ENCODE measurements at regions not wholly inside any gene's neighbourhood (a gene's known extent, or its start where the extent isn't known, plus 50 kb on each side); places are given as distances from the start of the nearest gene placed in this dataset.
"Not testable (repeated sequence)": the region's sequence is repeated elsewhere in the genome, so short reads cannot be mapped to it uniquely, and the experiment has no call there.

DNA sequence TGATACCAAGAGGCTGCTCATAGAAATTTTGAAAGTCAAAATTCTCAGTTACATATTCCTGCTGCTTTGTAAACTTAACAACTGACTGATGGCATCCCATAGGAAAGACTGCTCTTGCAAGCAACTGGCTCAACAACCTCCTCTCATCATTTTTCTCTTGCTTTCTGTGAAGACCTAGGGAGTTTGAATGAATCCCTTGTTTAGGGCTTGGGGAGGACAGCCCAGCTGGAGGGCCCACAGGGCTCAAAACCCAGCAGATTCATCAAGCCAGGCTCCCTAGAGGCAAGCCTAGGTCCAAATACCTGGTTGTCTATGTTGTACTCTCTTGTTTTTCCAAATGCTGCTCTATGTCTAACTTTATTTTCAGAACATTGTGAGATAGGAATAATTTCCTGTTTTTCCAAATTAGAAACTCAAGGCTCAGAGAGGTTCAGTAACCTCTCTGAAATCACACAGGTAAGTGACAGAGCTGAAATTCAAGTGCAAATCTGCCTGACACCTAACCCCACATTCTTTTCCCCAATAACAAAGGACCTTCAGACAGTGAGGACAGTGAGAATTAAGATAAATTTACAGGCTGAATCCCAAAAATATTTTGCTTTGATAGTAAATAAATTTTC lies 558.9 kb upstream of the KLF4 start:
- no peaks in the 10 kb centered on the region for H3K9me3 ChIP-seq (ENCODE audit: control insufficient read depth, insufficient read depth, low read length)
- H3K36me3 ChIP-seq (ENCODE audit: control insufficient read depth, insufficient read depth, low read length): no peaks in the 10 kb centered on the region
- H3K27me3 ChIP-seq (ENCODE audit: control insufficient read depth, insufficient read depth, low read length): no peaks in the 10 kb centered on the region
- no peak overlapping the region for H3K9ac ChIP-seq (ENCODE audit: low read depth, low read length)
- H3K4me1 ChIP-seq (ENCODE audit: control insufficient read depth, insufficient read depth, low read length): peaks cover 11% of the 10 kb centered on the region
- H3K4me3 ChIP-seq (ENCODE audit: low read depth, low read length): no peak overlapping the region

DNA sequence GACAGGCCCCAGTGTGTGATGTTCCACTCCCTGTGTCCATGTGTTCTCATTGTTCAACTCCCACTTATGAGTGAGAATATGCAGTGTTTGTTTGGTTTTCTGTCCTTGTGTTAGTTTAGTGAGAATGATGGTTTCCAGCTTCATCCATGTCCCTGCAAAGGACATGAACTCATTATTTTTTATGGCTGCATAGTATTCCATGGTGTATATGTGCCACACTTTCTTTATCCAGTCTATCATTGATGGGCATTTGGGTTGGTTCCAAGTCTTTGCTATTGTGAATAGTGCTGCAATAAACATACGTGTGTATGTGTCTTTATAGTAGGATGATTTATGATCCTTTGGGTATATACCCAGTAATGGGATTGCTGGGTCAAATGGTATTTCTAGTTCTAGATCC lies 558.2 kb upstream of the KLF4 start:
- H3K9me3 ChIP-seq (ENCODE audit: control insufficient read depth, insufficient read depth, low read length): not testable (repeated sequence)

DNA sequence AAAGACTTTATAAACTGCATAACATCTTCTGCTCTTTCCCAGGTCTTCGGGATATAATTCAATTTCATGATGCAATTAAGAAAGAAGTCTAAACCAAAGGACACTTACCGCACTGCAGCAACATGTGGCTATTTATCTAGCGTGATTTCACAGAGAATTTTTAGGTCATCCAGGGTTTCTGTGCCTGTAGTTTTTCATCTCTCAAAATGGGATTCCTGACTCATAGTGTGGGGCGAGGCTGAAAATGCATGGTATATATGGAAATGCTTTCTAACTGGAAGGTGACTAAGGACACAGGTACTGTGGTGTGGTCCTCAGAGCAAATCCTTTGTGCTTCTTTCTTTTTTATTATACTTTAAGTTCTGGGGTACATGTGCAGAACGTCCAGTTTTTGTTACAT lies 557.7 kb upstream of the KLF4 start:
- no peak overlapping the region for H3K9ac ChIP-seq (ENCODE audit: low read depth, low read length)
- no peaks in the 10 kb centered on the region for H3K9me3 ChIP-seq (ENCODE audit: control insufficient read depth, insufficient read depth, low read length)
- no peaks in the 10 kb centered on the region for H3K27me3 ChIP-seq (ENCODE audit: control insufficient read depth, insufficient read depth, low read length)
- H3K4me1 ChIP-seq (ENCODE audit: control insufficient read depth, insufficient read depth, low read length): peaks cover under 1% of the 10 kb centered on the region
- H3K36me3 ChIP-seq (ENCODE audit: control insufficient read depth, insufficient read depth, low read length): no peaks in the 10 kb centered on the region
- H3K4me3 ChIP-seq (ENCODE audit: low read depth, low read length): no peak overlapping the region

More for the DNA sequence above, 558.2 kb upstream of the KLF4 start:
- H3K9ac ChIP-seq (ENCODE audit: low read depth, low read length); H3K36me3 ChIP-seq (ENCODE audit: control insufficient read depth, insufficient read depth, low read length); H3K4me1 ChIP-seq (ENCODE audit: control insufficient read depth, insufficient read depth, low read length); H3K27me3 ChIP-seq (ENCODE audit: control insufficient read depth, insufficient read depth, low read length); H3K4me3 ChIP-seq (ENCODE audit: low read depth, low read length): not testable (repeated sequence)

DNA sequence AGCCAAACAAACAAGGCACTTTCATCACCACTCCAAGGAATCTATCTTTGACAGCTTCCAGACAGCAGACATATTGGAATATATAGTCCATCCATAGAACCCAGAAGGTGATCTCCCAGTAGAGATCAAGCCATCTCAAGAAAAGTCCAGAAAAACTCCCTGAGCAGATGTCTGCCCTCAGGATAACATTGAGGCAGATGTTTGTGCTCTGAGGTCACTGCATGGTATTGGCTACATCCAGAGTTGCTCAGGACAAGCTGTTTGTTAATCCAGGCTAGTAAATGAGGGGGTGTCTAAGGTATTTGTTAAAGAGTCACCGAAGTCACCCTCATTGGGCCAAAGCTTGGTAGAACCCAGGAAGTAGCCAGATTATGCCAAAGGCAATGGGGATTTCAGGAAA lies 556.3 kb upstream of the KLF4 start:
- H3K9ac ChIP-seq (ENCODE audit: low read depth, low read length): no peak overlapping the region
- no peaks in the 10 kb centered on the region for H3K4me1 ChIP-seq (ENCODE audit: control insufficient read depth, insufficient read depth, low read length)
- H3K27me3 ChIP-seq (ENCODE audit: control insufficient read depth, insufficient read depth, low read length): no peaks in the 10 kb centered on the region
- H3K4me3 ChIP-seq (ENCODE audit: low read depth, low read length): no peak overlapping the region
- H3K9me3 ChIP-seq (ENCODE audit: control insufficient read depth, insufficient read depth, low read length): no peaks in the 10 kb centered on the region
- no peaks in the 10 kb centered on the region for H3K36me3 ChIP-seq (ENCODE audit: control insufficient read depth, insufficient read depth, low read length)

DNA sequence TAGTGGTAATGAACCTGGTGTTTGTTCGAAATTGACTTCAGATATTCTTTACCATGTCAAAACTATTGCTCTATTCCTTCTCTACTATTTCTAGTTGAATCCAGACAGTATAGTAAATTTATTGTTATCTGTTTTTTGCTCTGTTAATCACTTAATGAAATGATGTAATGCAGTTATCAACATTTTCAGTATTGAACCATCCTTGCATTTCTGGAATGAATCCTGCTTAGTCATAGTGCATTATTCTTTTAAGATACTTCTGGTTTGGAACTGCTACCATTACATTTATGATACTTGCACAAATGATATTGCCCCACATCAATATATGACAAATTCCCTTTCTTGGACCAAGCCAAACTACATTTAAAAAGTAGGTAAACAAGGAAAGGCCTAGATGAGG lies 554.0 kb upstream of the KLF4 start:
- H3K36me3 ChIP-seq (ENCODE audit: control insufficient read depth, insufficient read depth, low read length): no peaks in the 10 kb centered on the region
- no peak overlapping the region for H3K9ac ChIP-seq (ENCODE audit: low read depth, low read length)
- no peaks in the 10 kb centered on the region for H3K4me1 ChIP-seq (ENCODE audit: control insufficient read depth, insufficient read depth, low read length)
- no peaks in the 10 kb centered on the region for H3K27me3 ChIP-seq (ENCODE audit: control insufficient read depth, insufficient read depth, low read length)
- H3K4me3 ChIP-seq (ENCODE audit: low read depth, low read length): no peak overlapping the region
- no peaks in the 10 kb centered on the region for H3K9me3 ChIP-seq (ENCODE audit: control insufficient read depth, insufficient read depth, low read length)

DNA sequence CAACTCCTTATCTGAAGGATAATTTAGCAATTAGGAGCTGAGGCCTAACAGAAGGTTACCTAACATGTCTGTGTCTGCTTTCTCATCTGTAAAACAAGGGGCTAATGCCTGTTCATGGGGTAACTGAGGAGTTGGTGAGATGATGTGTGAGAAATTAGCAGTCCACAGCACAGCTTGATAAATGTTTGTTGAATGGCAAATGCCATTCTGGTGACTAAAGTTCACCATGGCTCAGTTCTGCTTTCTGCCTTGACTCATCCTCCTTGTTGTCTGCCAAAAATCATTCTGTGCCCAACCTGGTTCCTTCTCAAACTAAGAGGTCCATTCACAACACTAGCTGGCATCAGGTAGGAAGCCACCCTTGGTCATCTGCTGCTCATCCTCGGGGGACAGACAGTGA lies 552.0 kb upstream of the KLF4 start:
- H3K4me1 ChIP-seq (ENCODE audit: control insufficient read depth, insufficient read depth, low read length): no peaks in the 10 kb centered on the region
- H3K36me3 ChIP-seq (ENCODE audit: control insufficient read depth, insufficient read depth, low read length): no peaks in the 10 kb centered on the region
- no peak overlapping the region for H3K4me3 ChIP-seq (ENCODE audit: low read depth, low read length)
- H3K9me3 ChIP-seq (ENCODE audit: control insufficient read depth, insufficient read depth, low read length): no peaks in the 10 kb centered on the region
- H3K9ac ChIP-seq (ENCODE audit: low read depth, low read length): no peak overlapping the region
- no peaks in the 10 kb centered on the region for H3K27me3 ChIP-seq (ENCODE audit: control insufficient read depth, insufficient read depth, low read length)

DNA sequence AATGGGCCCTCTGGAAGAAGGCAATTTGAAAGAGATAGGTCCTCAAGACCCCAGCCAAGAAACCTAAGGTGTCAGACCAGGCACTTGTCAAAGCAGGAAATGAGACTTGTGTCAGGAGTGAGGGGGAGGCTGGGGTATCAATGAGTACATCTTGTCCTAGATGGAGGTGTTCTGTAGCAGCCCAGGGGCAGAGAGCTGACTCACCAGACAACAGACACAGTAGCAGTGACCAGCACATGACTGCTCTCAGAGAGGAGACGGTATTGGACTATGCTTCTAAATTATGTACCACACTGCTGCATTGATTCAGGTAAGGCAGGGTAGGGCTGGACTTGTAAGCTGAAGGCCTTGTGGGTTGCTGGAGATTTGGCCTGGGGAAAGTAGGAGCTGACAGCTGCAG lies 551.2 kb upstream of the KLF4 start:
- no peaks in the 10 kb centered on the region for H3K9me3 ChIP-seq (ENCODE audit: control insufficient read depth, insufficient read depth, low read length)
- no peaks in the 10 kb centered on the region for H3K27me3 ChIP-seq (ENCODE audit: control insufficient read depth, insufficient read depth, low read length)
- no peaks in the 10 kb centered on the region for H3K4me1 ChIP-seq (ENCODE audit: control insufficient read depth, insufficient read depth, low read length)
- H3K36me3 ChIP-seq (ENCODE audit: control insufficient read depth, insufficient read depth, low read length): no peaks in the 10 kb centered on the region
- H3K9ac ChIP-seq (ENCODE audit: low read depth, low read length): no peak overlapping the region
- no peak overlapping the region for H3K4me3 ChIP-seq (ENCODE audit: low read depth, low read length)

DNA sequence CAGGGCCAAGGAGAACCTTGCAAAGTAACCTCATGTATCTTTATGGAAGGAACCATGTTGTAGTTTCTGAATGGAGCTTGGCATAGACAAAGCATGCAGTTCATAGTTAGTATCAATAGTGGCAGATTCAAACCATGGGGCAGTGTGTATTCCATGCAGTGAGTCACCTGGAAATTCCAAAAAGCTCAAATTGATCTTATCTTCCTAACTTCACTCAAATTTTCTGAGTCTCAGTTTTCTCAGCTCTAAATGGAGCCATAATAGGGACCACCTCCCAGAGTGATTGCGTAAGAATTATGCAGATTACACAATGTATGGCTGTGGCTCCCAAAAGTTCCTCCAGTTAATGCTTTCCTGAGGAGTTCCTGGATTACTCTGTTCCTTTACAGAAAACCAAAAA lies 549.9 kb upstream of the KLF4 start:
- Histone ChIP-seq H3K27me3 (ENCODE audit: control insufficient read depth, insufficient read depth, low read length) (no peaks in the 10 kb centered on the region), H3K36me3 (ENCODE audit: control insufficient read depth, insufficient read depth, low read length) (no peaks in the 10 kb centered on the region), H3K9me3 (ENCODE audit: control insufficient read depth, insufficient read depth, low read length) (no peaks in the 10 kb centered on the region), H3K4me3 (ENCODE audit: low read depth, low read length) (no peak overlapping the region), H3K9ac (ENCODE audit: low read depth, low read length) (no peak overlapping the region), H3K4me1 (ENCODE audit: control insufficient read depth, insufficient read depth, low read length) (no peaks in the 10 kb centered on the region)

DNA sequence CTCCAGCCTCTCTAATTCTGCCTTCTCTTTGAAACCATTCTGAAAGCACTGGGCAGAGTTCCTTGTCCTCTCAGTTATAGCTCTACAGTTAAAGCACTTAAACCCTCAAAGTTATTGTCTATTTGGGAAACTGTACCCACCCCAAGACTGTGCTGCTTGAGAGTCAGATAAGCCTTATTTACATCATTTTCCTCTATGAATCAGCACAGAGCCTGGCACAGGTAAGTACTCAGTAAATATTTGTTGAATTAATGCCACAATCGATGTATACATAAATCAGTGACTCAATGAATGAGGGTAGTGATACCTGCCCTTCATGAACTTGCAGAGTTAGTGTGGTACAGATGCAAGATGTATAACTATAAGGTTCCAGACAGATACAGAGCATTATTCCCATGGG lies 549.4 kb upstream of the KLF4 start:
- no peaks in the 10 kb centered on the region for H3K4me1 ChIP-seq (ENCODE audit: control insufficient read depth, insufficient read depth, low read length)
- H3K27me3 ChIP-seq (ENCODE audit: control insufficient read depth, insufficient read depth, low read length): no peaks in the 10 kb centered on the region
- no peaks in the 10 kb centered on the region for H3K36me3 ChIP-seq (ENCODE audit: control insufficient read depth, insufficient read depth, low read length)
- no peaks in the 10 kb centered on the region for H3K9me3 ChIP-seq (ENCODE audit: control insufficient read depth, insufficient read depth, low read length)
- no peak overlapping the region for H3K4me3 ChIP-seq (ENCODE audit: low read depth, low read length)
- no peak overlapping the region for H3K9ac ChIP-seq (ENCODE audit: low read depth, low read length)

DNA sequence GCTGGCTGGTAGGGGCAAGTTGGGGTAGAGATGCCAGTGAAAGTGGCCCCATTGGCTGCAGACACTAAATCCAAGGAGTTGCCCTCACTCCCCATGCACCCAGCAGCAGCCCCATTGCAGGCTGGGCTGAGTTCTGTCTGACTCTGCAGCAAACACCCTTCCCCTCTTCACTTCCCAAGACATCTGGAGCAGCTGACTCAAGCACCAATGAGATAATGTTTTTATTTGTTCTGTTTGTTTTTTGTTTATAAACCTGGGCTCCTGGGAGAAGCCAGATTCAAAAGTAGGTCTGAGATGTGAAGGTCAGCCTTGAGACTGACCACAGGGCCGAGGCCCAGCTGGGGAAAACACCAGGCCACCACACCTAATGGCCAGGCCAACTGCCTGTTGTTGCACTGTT lies 545.9 kb upstream of the KLF4 start:
- Histone ChIP-seq H3K36me3 (ENCODE audit: control insufficient read depth, insufficient read depth, low read length) (no peaks in the 10 kb centered on the region), H3K4me1 (ENCODE audit: control insufficient read depth, insufficient read depth, low read length) (no peaks in the 10 kb centered on the region), H3K4me3 (ENCODE audit: low read depth, low read length) (no peak overlapping the region), H3K27me3 (ENCODE audit: control insufficient read depth, insufficient read depth, low read length) (no peaks in the 10 kb centered on the region), H3K9ac (ENCODE audit: low read depth, low read length) (no peak overlapping the region), H3K9me3 (ENCODE audit: control insufficient read depth, insufficient read depth, low read length) (peaks cover 3% of the 10 kb centered on the region)

DNA sequence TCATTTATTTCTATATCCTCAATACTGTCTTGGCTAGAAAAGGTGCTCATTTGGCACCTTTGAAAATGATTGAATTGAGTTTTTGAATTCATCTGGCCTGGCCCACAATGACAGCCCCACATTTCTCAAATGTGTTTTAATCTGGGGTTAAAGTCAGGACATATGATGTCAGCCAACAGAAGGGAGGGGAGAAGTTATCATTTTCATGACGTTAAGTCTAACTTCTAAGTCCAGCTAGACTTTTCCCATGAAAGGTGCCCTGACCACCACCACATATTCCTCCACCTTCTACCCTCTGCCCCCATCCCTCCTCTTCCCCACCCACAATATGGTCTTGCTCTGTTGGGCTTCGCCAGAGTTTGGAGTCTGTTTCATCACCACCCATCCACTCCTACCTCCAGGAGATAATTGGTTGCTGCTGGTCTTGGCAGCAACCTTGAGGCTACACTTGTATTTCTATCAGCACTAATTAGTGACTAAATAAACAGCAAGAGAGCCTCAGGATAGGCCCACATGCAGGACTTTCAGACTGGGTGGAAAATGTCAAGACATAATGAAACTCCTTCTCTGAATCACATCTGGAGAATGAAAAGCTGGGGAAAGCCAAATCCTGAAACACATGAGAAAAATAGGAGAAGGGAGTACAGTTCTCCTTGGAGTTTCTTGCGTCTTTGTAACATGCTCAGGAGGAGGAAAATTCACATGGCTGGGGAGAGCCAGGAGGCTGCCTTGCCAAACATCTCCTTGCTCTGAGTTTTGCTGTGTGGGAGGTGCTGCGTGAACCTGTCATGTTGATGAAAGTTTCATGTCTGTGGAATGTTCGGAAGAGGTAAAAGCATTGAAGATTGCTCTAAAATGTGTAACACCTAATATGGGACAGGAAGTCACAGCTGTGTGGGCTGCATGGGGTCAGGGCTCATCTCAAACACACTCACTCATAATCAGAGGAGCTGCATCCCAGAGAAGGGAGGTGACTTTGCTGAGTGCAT lies 544.7 kb upstream of the KLF4 start:
- H3K27me3 ChIP-seq (ENCODE audit: control insufficient read depth, insufficient read depth, low read length): no peaks in the 10 kb centered on the region
- no peak overlapping the region for H3K9ac ChIP-seq (ENCODE audit: low read depth, low read length)
- no peaks in the 10 kb centered on the region for H3K36me3 ChIP-seq (ENCODE audit: control insufficient read depth, insufficient read depth, low read length)
- H3K4me3 ChIP-seq (ENCODE audit: low read depth, low read length): no peak overlapping the region
- H3K4me1 ChIP-seq (ENCODE audit: control insufficient read depth, insufficient read depth, low read length): no peaks in the 10 kb centered on the region
- H3K9me3 ChIP-seq (ENCODE audit: control insufficient read depth, insufficient read depth, low read length): peaks cover 3% of the 10 kb centered on the region

DNA sequence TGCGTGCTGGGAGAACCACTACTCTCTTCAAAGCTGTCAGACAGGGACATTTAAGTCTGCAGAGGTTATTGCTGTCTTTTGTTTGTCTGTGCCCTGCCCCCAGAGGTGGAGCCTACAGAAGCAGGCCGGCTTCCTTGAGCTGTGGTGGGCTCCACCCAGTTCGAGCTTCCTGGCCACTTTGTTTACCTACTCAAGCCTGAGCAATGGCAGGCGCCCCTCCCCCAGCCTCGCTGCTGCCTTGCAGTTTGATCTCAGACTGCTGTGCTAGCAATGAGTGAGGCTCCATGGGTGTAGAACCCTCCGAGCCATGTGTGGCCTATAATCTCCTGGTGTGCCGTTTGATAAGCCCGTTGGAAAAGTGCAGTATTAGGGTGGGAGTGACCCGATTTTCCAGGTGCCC lies 542.5 kb upstream of the KLF4 start:
- H3K27me3 ChIP-seq (ENCODE audit: control insufficient read depth, insufficient read depth, low read length); H3K4me3 ChIP-seq (ENCODE audit: low read depth, low read length); H3K9me3 ChIP-seq (ENCODE audit: control insufficient read depth, insufficient read depth, low read length); H3K9ac ChIP-seq (ENCODE audit: low read depth, low read length); H3K36me3 ChIP-seq (ENCODE audit: control insufficient read depth, insufficient read depth, low read length); H3K4me1 ChIP-seq (ENCODE audit: control insufficient read depth, insufficient read depth, low read length): not testable (repeated sequence)

Data from iPS-15b (cell line).